ENCODE measurements at regions not wholly inside any gene's neighbourhood (a gene's known extent, or its start where the extent isn't known, plus 50 kb on each side); places are given as distances from the start of the nearest gene placed in this dataset.
"Not testable (repeated sequence)": the region's sequence is repeated elsewhere in the genome, so short reads cannot be mapped to it uniquely, and the experiment has no call there.

- no peak for DNase-seq
Measured at GRCh38 chr6:139961190-139961589, 586.7 kb upstream of the CITED2 start.

DNA sequence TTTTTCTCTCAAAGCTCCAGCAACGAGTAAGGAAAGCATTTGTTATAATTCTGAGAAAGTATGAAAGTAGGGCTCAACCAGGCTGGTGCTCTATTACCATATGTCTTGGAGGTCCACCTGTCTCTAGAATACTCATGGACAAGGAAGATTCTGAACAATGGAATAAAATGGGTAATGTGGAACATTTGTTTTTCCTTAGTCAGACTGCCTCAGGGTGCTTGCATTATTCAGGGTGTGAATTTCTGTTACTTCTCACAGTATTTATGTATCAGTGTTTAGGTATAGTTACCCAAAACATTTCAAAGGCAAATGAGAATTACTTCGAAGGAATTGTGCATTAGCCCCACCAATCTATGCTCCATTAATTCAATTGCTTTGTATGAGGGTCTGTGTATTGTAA is 586.2 kb upstream of the CITED2 start:
- DNase-seq = no peak

DNA sequence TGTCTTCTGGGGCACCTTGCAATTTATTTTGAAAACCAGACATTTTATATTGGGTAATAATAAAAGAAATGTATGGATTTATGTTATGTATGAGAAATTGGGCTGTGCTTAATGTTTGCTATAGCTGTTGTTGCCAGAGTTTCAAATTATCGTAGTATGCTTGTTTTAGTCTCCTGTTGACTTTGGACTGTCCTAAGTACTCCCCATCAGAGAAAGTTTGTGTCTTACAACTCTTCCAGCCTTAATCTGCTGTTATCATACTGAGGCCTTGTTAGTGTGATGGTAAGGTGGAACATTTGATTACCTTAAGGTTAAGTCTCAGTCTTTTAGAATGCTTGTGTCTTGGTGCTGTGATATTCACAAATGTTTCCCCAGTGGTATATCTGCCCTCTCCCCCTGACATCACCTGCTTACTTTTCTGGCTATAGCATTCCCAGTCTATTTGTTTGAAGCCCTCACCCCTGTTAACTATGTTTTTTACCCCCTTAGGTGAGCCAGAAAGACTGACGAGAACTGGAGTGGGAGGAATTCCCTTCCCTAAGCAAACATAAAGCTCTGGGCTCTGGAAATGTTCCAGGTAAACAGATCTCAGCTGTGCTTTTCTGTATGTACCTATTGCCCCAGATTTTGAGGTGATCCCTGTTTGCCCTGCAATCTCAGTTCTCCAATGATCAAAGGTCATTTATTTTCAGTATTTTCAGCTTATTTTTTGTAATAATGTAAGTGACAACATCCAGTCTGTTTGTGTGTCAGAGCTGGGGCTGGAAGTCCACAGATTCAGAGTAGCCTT is 581.1 kb upstream of the CITED2 start:
- no peak for DNase-seq

DNA sequence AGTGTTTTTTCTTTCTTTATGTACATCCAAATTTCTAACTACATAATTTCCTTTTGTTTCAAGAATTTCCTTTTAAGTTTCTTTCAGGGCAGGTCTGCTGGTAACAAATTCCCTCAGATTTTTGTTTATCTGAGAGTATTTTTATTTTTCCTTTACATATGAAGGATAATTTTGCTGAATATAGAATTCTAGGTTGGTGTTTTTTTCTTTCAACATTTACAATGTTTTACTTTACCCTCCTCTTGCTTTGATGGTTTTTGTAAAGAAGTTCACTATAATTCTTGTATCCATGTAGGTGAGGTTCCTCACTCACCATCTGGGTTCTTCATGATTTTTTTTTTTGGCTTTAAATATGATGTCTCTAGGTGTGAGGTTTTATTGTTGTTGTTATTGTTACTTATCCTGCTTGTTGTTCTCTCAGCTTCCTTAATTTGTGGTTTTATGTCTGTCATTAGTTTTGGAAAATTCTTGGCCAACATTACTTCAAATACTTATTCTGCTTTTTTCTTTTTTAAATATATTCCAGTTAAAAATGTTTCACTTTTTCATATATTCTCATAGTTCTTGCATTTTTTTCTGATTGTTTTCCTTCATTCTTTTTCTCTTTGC is 580.1 kb upstream of the CITED2 start:
- DNase-seq = no peak

DNA sequence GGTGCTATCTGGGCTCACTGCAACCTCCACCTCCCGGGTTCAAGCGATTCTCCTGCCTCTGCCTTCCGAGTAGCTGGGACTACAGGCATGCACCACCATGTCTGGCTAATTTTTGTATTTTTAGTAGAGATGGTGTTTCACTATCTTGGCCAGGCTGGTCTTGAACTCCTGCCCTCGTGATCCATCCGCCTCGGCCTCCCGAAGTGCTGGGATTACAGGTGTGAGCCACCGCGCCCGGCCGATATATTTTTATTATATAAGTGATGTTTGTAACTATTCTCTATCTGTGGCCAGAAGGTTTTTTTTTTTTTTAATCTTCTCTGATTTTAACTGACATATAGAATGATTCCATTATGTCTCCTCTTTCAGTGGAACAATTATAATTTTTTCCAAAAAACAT is 579.3 kb upstream of the CITED2 start:
- not testable (repeated sequence) for DNase-seq

- no peak for DNase-seq
Measured at GRCh38 chr6:139951172-139951571, 576.7 kb upstream of the CITED2 start.

- DNase-seq = no peak
Measured at GRCh38 chr6:139944976-139945375, 570.5 kb upstream of the CITED2 start.

DNA sequence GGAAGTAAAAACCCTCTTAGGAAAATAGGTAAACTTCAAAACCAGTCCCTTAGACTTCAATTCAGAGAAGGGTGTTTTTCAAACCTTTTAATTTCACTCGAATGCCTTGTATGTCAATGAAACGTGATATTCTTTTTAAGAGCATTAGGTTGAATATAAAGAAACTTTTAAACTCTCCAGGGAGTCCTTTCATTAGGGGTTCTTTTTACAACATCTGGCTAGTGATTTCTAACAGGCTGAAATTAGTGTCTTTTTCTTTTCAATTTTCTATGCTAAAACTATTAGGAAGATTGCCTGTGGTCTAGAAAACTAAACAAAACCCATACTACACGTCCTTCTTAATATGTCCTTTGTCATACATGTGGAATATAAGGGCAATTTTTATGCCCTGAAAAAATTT is 569.7 kb upstream of the CITED2 start:
- no peak for DNase-seq

DNA sequence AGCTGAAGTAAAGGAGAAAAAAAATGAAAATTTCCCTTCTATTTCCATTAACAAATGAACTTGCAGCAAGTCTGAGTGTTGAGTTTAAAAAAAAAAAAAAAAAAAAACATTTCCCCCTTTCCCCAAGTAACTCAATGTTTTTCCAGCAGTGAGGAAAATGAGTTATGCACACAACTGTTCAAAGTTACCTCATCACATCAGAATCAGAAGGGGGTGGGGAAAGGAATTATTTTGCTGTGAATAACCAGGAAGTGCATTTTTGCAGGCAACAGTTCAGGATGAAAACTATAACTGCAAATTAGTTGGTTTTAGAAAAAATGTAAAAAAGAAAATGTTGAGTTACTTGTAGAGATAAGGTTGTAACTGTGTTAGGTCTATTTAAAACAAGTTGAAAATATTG is 568.9 kb upstream of the CITED2 start:
- no peak for DNase-seq

DNA sequence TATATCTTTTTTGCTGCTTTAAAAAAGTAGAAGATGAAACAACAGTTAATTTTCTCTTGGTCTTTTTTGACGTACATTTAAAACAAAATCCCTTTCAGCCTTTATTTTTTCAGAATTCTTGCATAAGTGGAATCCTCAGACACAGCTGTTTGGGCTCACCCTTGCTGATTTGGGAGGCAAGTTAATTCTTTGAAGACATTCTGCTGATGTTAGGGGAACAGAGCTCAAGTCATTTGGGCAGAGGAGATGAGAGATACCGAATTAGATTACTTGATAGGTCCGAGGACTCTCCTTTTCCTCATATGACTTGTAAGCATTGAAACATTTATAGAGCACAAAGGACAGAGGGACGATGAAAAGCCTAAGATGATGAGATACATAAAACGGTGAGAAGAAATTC is 567.9 kb upstream of the CITED2 start:
- no peak for DNase-seq

DNA sequence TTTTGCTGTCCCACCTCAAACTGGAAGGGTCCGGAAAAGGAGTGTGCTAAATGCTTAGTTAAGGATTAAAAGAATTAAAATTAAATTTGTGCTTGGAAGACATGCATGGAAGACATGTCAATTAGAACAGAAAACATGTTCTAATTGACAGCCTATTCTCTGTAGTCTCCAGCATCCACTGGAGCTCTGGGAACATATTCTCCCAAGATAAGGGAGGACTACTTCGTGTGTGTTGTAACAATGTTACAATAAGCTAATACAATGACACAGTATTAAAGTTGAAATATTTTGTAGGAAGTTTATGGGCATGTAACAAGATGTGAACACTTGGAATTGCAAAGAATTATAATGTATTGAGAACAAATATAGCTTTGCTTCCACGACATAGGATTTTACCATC is 567.4 kb upstream of the CITED2 start:
- no peak for DNase-seq

DNA sequence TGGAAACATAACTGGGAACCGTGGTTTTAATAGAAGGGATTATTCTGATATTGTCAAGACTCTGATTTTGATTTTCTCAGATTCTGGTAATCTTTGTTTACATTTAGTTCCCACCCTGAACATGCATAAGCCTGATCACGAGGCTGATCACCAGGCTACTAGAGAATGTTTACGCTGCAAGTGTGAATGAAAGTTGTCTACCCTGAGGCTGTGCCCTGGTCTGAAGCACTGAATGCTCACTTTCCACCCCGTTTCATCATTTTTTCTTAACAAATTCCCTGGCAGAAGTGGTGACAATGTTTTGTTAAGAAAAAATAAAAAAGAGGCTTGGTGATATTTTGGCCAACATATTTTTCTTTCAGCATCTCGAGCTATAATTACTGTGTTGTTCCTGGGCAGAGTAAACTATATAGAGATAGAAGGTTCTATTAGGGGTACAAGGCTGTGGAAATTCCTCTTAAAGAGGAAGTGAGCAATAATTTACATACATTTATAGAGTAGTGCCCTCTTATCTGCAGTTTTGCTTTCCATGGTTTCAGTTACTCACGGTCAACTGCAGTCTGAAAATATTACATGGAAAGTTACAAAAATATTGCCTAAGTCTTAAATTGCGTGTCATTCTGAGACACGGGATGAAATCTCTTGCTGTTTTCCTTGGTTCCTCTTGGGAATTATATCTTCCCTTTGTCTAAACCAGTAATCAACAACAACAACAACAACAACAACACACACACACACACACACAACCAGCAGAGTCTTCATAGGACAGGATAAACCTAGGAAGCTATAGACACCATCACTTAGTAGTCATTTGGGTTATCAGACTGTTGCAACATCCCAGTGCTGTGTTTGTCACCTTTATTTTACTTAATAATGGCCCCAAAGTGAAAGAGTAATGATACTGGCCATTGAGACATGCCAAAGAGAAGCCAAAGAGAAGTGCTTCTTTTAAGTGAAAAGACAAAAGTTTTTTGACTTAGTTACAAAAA is 566.6 kb upstream of the CITED2 start:
- DNase-seq = no peak

- DNase-seq = no peak
Measured at GRCh38 chr6:139939189-139939979, 564.9 kb upstream of the CITED2 start.

GRCh38 chr6:139932671-139933070 is 558.2 kb upstream of the CITED2 start:
- no peak for DNase-seq

GRCh38 chr6:139931747-139932146 is 557.3 kb upstream of the CITED2 start:
- no peak for DNase-seq

DNA sequence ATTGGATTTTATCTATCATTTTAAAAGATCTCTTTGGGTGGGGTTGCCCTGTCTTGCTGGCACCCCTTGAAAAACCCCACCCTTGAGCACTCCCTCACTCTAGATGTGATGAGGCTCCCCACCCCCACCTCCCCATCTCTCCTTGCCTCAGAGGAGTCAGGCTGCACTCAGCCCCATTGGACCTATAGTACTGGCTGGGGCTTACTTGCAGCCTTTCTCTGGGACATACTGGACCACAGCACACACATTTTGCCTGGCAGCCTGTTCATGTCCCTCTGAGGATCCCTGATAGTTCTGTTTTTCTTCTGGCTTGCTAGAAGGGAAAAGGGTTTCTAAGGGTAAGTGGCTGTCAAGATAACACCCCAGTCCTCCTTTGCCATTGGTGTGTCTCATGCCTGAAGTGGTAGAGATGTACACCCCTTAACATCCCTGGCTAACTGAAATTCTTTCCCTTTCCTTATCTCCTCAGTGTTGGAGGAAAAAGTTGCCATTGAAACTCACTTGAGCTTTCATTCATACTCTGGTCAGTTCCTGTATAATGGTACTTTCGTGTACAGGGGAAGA is 553.4 kb upstream of the CITED2 start:
- DNase-seq = no peak

- DNase-seq = peak; percentile 79
Measured at GRCh38 chr6:139927236-139927635, 552.8 kb upstream of the CITED2 start.

DNA sequence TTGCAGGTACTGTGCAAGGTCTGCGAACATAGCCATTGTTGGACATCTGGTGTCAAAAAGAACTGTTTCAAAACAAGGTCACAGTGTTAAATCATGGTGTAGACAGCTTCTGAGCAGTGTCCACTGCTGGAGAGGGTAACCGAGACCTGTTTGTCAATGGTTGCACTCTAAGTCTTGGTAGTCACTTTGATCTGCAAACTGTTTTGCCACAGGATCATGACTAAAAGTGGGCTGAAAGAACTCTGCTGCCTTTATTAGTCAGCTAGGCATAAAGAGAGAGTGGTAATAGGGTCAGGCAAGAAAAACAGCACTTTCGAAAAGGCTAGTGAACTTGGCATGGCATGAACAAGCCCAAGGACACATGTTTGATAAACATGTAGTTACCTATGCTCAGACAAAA is 552.3 kb upstream of the CITED2 start:
- no peak for DNase-seq

DNA sequence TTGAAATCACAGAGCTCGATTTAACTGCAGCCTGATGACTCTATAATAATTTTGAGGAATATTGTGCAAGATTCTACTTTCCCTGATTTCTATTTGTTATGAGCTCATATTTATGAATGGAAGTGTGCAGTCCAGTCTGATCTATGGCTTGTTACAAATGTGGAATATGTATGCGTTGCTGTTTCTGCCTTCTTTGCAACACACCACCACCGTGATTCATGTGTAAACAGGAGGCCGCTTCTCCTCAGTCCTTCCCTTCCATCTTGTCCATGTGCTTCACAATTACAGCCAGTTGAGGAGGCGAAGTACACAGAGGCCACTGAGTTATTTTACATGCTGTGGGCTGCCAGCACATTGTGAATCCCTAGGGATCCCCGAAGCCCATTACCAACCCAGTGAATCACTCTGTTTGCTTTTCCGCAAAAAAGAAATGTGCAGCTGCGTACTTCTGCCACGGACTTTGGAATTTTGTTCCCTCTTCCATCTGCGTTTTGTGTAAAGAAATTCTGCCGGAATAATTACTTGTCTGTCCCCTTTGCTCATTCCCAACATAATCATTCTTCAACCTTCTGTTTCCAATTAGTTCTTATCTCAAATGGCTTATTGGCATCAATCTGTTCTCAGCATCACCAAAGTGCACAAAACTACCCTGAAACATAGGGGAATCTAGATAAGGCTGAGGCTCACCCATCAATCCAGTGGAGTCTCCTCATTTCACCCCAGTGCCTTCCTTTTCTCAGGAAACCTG is 551.6 kb upstream of the CITED2 start:
- peak; percentile 64 for DNase-seq

GRCh38 chr6:139923964-139924475 is 549.6 kb upstream of the CITED2 start:
- DNase-seq = no peak

DNA sequence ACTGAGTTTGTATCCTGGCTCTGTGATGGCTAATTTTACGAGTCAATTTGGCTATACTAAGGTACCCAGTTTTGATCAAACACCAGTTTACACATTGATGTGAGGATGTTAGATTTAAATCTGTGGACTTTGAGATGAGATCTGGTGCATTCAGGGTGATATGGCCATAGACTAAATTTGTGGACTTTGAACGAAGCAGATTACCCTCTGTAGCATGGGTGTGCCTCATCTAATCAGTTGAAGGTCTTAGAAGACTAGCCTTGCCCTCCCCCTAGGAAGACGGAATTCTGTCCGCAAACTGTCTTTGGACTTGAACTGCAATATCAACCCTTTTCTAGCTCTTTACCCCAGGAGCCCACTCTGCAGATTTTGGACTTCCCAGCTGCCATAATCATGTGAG is 547.8 kb upstream of the CITED2 start:
- no peak for DNase-seq

DNA sequence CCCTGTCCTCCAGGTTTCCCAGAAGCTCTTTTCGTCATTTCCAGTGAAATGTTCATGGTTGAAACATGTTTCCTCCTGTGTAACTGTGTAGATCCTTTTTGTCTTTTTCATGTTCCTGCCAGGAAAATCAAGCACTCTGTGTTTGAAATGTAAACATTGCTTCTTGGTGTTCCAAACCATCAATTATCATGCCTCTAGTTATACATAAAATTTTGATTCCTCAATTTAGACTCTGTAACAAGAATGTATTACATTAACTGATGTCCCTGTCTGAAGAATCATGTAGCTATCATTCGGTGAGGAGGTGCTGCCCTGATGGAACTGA is 546.3 kb upstream of the CITED2 start:
- DNase-seq = no peak

Data from NCI-H446 treated with DMSO at 0.1 percent for 48 hours (cell line).